ENCODE measurements at regions not wholly inside any gene's neighbourhood (a gene's known extent, or its start where the extent isn't known, plus 50 kb on each side); places are given as distances from the start of the nearest gene placed in this dataset.
A peak's percentile ranks its signal among the peaks of the same experiment; 100 is the strongest.

- no peak overlapping the region for H4K91ac ChIP-seq (ENCODE audit: low read depth, low read length)
- H3K14ac ChIP-seq (ENCODE audit: low read length) = no peak overlapping the region
- no peak overlapping the region for H2AFZ ChIP-seq (ENCODE audit: insufficient read depth, low read length, poor library complexity)
- H2BK5ac ChIP-seq (ENCODE audit: low read depth, low read length, poor library complexity) = no peak overlapping the region
- H4K8ac ChIP-seq (ENCODE audit: low read depth, low read length) = no peak overlapping the region
- no peak overlapping the region for H4K12ac ChIP-seq (ENCODE audit: low read depth, low read length)
- H3K4me2 ChIP-seq (ENCODE audit: low read length) = no peak overlapping the region
- no peak for DNase-seq
- no peaks in the 10 kb centered on the region for H3K9me3 ChIP-seq (ENCODE audit: insufficient read depth, low read depth, low read length)
- H3K36me3 ChIP-seq (ENCODE audit: control insufficient read depth in 1 of 2, insufficient read depth in 2 of 2, low read length in 2 of 2) = no peaks in the 10 kb centered on the region
- no peak overlapping the region for H2BK120ac ChIP-seq (ENCODE audit: insufficient read depth, low read length, poor library complexity)
- no peak overlapping the region for H3K4ac ChIP-seq (ENCODE audit: low read depth, low read length)
- no peaks in the 10 kb centered on the region for H3K4me1 ChIP-seq (ENCODE audit: control insufficient read depth in 1 of 2, insufficient read depth in 2 of 2, low read length in 2 of 2)
- no peak overlapping the region for H3K9ac ChIP-seq (ENCODE audit: low read length)
- no peak overlapping the region for H3K18ac ChIP-seq (ENCODE audit: low read length)
- H3K79me1 ChIP-seq (ENCODE audit: low read length) = no peaks in the 10 kb centered on the region
- no peak overlapping the region for H3K27ac ChIP-seq (ENCODE audit: low read depth, low read length)
- H3K27me3 ChIP-seq (ENCODE audit: insufficient read depth, low read length) = no peaks in the 10 kb centered on the region
- no peak overlapping the region for H3K23ac ChIP-seq (ENCODE audit: low read length)
- WGBS (ENCODE audit: extremely low coverage, insufficient coverage, insufficient read length) = no CpG with 5 or more reads among the region's 1 CpG
- H3K79me2 ChIP-seq (ENCODE audit: control insufficient read depth, insufficient read depth, low read length, poor library complexity) = no peaks in the 10 kb centered on the region
- H2BK12ac ChIP-seq (ENCODE audit: low read length) = no peak overlapping the region
- H3K4me3 ChIP-seq (ENCODE audit: low read depth, low read length) = no peak overlapping the region
- no peak overlapping the region for H2AK5ac ChIP-seq (ENCODE audit: low read length)
Measured at GRCh38 chr15:46941241-46941640, 776.1 kb upstream of the SEMA6D start.

DNA sequence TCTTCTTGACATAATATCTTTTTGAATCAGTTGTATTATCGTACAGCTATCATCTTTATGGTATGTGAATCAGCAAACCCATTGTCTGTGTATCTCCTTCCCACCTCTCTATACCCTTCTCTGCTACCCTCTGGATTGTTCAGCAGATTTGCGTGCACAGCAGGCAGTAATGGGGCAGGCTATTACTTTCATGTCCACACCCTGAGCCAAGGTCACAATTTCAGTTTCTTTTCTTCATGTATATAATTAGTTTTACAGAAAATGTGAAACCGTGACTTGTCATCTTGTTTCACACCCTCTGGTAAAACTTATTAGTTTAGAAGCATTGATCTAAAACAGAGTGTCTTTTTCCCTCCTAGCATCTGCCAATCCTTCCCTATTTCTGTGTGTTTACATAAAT, 770.4 kb upstream of the SEMA6D start:
- Histone ChIP-seq H3K27me3 (ENCODE audit: insufficient read depth, low read length) (no peaks in the 10 kb centered on the region), H2AFZ (ENCODE audit: insufficient read depth, low read length, poor library complexity) (no peak overlapping the region), H3K79me2 (ENCODE audit: control insufficient read depth, insufficient read depth, low read length, poor library complexity) (no peaks in the 10 kb centered on the region), H3K4me2 (ENCODE audit: low read length) (no peak overlapping the region), H4K91ac (ENCODE audit: low read depth, low read length) (no peak overlapping the region), H4K12ac (ENCODE audit: low read depth, low read length) (no peak overlapping the region), H3K36me3 (ENCODE audit: control insufficient read depth in 1 of 2, insufficient read depth in 2 of 2, low read length in 2 of 2) (no peaks in the 10 kb centered on the region), H3K23ac (ENCODE audit: low read length) (no peak overlapping the region), H3K79me1 (ENCODE audit: low read length) (no peaks in the 10 kb centered on the region), H2BK5ac (ENCODE audit: low read depth, low read length, poor library complexity) (no peak overlapping the region), H3K4ac (ENCODE audit: low read depth, low read length) (no peak overlapping the region), H3K9me3 (ENCODE audit: insufficient read depth, low read depth, low read length) (no peaks in the 10 kb centered on the region), H2BK120ac (ENCODE audit: insufficient read depth, low read length, poor library complexity) (no peak overlapping the region), H3K9ac (ENCODE audit: low read length) (no peak overlapping the region), H3K18ac (ENCODE audit: low read length) (no peak overlapping the region), H2BK12ac (ENCODE audit: low read length) (no peak overlapping the region), H2AK5ac (ENCODE audit: low read length) (no peak overlapping the region), H3K4me3 (ENCODE audit: low read depth, low read length) (no peak overlapping the region), H3K14ac (ENCODE audit: low read length) (no peak overlapping the region), H3K27ac (ENCODE audit: low read depth, low read length) (no peak overlapping the region), H4K8ac (ENCODE audit: low read depth, low read length) (no peak overlapping the region), H3K4me1 (ENCODE audit: control insufficient read depth in 1 of 2, insufficient read depth in 2 of 2, low read length in 2 of 2) (no peaks in the 10 kb centered on the region)
- whole genome bisulfite sequencing (ENCODE audit: extremely low coverage, insufficient coverage, insufficient read length) = no CpG with 5 or more reads among the region's 3 CpGs
- DNase-seq = no peak

DNA sequence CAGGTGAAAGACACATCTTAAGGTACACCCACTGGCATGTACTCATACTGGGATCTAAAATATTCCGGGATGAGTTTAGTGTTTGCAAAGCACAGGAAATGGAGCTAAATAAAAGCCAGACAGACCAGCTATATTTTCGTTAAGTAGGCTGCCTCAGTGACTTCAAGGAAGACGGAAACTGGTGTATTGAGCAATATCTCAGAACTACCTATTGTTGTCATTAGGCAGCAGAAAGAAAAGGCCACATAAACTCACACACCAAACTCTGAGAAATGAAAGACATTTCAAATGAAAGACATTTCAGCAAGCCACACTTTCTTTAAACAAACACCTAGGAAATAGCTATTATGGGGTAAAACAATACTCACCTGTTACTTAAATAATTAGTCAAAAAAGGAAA, 761.7 kb upstream of the SEMA6D start:
- Histone ChIP-seq H3K18ac (ENCODE audit: low read length) (no peak overlapping the region), H4K12ac (ENCODE audit: low read depth, low read length) (no peak overlapping the region), H2BK120ac (ENCODE audit: insufficient read depth, low read length, poor library complexity) (no peak overlapping the region), H2AFZ (ENCODE audit: insufficient read depth, low read length, poor library complexity) (no peak overlapping the region), H3K14ac (ENCODE audit: low read length) (no peak overlapping the region), H4K8ac (ENCODE audit: low read depth, low read length) (no peak overlapping the region), H3K4me2 (ENCODE audit: low read length) (no peak overlapping the region), H3K79me2 (ENCODE audit: control insufficient read depth, insufficient read depth, low read length, poor library complexity) (no peaks in the 10 kb centered on the region), H3K23ac (ENCODE audit: low read length) (no peak overlapping the region), H3K9me3 (ENCODE audit: insufficient read depth, low read depth, low read length) (no peaks in the 10 kb centered on the region), H3K4ac (ENCODE audit: low read depth, low read length) (no peak overlapping the region), H3K27ac (ENCODE audit: low read depth, low read length) (peak overlapping the region; percentile 53), H3K9ac (ENCODE audit: low read length) (no peak overlapping the region), H4K91ac (ENCODE audit: low read depth, low read length) (no peak overlapping the region), H2BK5ac (ENCODE audit: low read depth, low read length, poor library complexity) (no peak overlapping the region), H3K36me3 (ENCODE audit: control insufficient read depth in 1 of 2, insufficient read depth in 2 of 2, low read length in 2 of 2) (no peaks in the 10 kb centered on the region), H2AK5ac (ENCODE audit: low read length) (no peak overlapping the region), H3K4me3 (ENCODE audit: low read depth, low read length) (no peak overlapping the region), H2BK12ac (ENCODE audit: low read length) (no peak overlapping the region), H3K27me3 (ENCODE audit: insufficient read depth, low read length) (no peaks in the 10 kb centered on the region), H3K4me1 (ENCODE audit: control insufficient read depth in 1 of 2, insufficient read depth in 2 of 2, low read length in 2 of 2) (peaks cover 0 to 2% of the 10 kb centered on the region in 2 experiments), H3K79me1 (ENCODE audit: low read length) (no peaks in the 10 kb centered on the region)
- WGBS (ENCODE audit: extremely low coverage, insufficient coverage, insufficient read length) = no CpG with 5 or more reads among the region's 3 CpGs
- no peak for DNase-seq

GRCh38 chr15:46956456-46956855, 760.8 kb upstream of the SEMA6D start:
- H3K36me3 ChIP-seq (ENCODE audit: control insufficient read depth in 1 of 2, insufficient read depth in 2 of 2, low read length in 2 of 2) = no peaks in the 10 kb centered on the region
- no peak overlapping the region for H3K4me3 ChIP-seq (ENCODE audit: low read depth, low read length)
- H3K79me2 ChIP-seq (ENCODE audit: control insufficient read depth, insufficient read depth, low read length, poor library complexity) = no peaks in the 10 kb centered on the region
- no peak overlapping the region for H3K23ac ChIP-seq (ENCODE audit: low read length)
- no peak overlapping the region for H3K27ac ChIP-seq (ENCODE audit: low read depth, low read length)
- no CpG with 5 or more reads among the region's 3 CpGs for WGBS (ENCODE audit: extremely low coverage, insufficient coverage, insufficient read length)
- H2BK120ac ChIP-seq (ENCODE audit: insufficient read depth, low read length, poor library complexity) = peak overlapping the region; percentile 36
- no peak overlapping the region for H3K9ac ChIP-seq (ENCODE audit: low read length)
- H2BK12ac ChIP-seq (ENCODE audit: low read length) = peak overlapping the region; percentile 1
- no peak overlapping the region for H4K8ac ChIP-seq (ENCODE audit: low read depth, low read length)
- H3K27me3 ChIP-seq (ENCODE audit: insufficient read depth, low read length) = no peaks in the 10 kb centered on the region
- H3K4ac ChIP-seq (ENCODE audit: low read depth, low read length) = no peak overlapping the region
- no peak overlapping the region for H2AFZ ChIP-seq (ENCODE audit: insufficient read depth, low read length, poor library complexity)
- no peak overlapping the region for H3K14ac ChIP-seq (ENCODE audit: low read length)
- no peak overlapping the region for H3K18ac ChIP-seq (ENCODE audit: low read length)
- H4K12ac ChIP-seq (ENCODE audit: low read depth, low read length) = no peak overlapping the region
- no peak overlapping the region for H2BK5ac ChIP-seq (ENCODE audit: low read depth, low read length, poor library complexity)
- H3K79me1 ChIP-seq (ENCODE audit: low read length) = no peaks in the 10 kb centered on the region
- DNase-seq = no peak
- no peak overlapping the region for H3K4me2 ChIP-seq (ENCODE audit: low read length)
- H2AK5ac ChIP-seq (ENCODE audit: low read length) = no peak overlapping the region
- no peak overlapping the region for H4K91ac ChIP-seq (ENCODE audit: low read depth, low read length)
- no peaks in the 10 kb centered on the region for H3K9me3 ChIP-seq (ENCODE audit: insufficient read depth, low read depth, low read length)
- H3K4me1 ChIP-seq (ENCODE audit: control insufficient read depth in 1 of 2, insufficient read depth in 2 of 2, low read length in 2 of 2) = peaks cover 0 to 3% of the 10 kb centered on the region in 2 experiments
